Mononuclear cell (primary cell): ENCODE measurements at regions not wholly inside any gene's neighbourhood (a gene's known extent, or its start where the extent isn't known, plus 50 kb on each side); places are given as distances from the start of the nearest gene placed in this dataset.

Experiments used
- H3K27me3 ChIP-seq: 2 replicates; pipeline ENCODE4 v1.6.0; 2011; ENCODE audit warnings: low read length, control low read depth; ENCODE audit not compliant: insufficient read depth
- H3K4me1 ChIP-seq: 2 replicates; pipeline ENCODE4 v1.5.1; 2011; ENCODE audit warnings: mild to moderate bottlenecking, low read length, control low read depth; ENCODE audit not compliant: insufficient read depth
- H3K4me3 ChIP-seq: 2 replicates; pipeline ENCODE4 v1.5.1; 2011; ENCODE audit warnings: mild to moderate bottlenecking, low read length, moderate library complexity
- H3K9me3 ChIP-seq: 2 replicates; pipeline ENCODE4 v1.5.1; 2011; ENCODE audit warnings: low read depth, mild to moderate bottlenecking, control low read depth, low read length

DNA sequence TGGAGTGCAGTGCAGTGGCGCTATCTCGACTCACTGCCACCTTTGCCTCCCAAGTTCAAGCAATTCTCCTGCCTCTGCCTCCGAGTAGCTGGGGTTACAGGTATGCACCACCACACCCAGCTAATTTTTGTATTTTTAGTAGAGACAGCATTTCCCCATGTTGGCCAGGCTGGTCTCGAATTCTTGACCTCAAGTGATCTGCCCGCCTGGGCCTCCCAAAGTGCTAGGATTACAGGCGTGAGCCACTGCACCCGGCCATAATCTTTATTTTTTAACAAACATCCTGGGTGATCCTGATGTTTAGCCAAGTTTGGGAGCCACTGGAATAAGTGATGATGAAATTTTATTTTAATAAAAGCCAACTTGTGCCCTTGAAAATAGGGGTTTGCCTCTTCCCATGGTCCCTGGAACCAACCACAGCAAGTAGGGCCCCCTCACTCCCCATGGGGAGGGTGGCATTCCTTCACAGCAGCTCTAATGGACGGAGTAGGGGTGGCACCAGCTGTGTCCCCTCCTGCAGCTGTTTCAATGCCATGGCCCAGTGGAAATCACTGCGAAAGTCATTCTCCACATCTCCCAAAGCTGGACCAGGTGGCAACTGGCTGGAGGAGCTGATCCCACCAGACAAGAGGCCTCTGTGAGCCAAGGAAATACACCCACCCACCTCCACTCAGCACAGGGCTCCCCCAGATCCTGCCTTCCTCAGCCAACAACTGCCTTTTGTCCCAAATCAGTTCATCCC is 194.8 kb downstream of the ZFP36L2 start:
- Histone ChIP-seq H3K4me1 (peaks cover 21% of the 10 kb centered on the region), H3K4me3 (no peak overlapping the region), H3K9me3 (no peaks in the 10 kb centered on the region), H3K27me3 (no peaks in the 10 kb centered on the region)

DNA sequence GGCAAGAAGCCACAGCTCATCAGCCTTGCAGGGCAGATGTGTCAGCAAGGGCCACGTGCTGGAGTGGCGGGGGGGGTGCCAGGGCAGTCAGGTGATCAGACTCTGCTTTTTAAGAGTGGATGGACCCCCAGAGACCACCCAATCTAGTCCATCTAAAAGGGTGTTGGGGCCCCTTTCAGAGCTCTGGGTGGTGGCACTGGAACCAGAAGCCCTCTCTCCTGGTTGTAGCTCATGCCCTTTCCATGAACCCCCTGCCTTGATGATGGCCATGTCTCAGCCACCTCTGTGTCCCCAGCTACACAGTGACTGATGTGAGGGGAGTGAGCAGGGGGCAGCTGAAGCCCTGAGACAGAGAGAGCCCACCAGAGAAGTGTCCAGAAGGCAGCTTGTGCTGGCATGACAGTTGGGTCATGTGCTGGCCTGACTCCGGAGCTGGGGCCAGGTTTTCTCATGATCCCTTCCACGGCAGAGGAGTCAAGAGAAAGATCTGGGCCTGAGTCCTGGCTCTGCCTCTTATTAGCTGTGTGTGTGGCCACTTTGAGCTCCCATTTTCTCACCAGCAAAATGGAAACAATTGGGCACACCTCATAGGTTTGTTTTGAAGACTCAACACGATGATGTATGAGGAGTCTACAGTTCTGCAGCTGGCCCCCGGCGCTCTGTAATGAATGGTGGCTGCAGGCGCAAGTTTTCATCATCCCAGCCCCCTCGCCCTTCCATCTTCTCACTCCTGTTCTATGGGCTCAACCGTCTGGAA is 195.7 kb downstream of the ZFP36L2 start:
- Histone ChIP-seq H3K4me3 (no peak overlapping the region), H3K4me1 (peaks cover 23% of the 10 kb centered on the region), H3K27me3 (no peaks in the 10 kb centered on the region)

DNA sequence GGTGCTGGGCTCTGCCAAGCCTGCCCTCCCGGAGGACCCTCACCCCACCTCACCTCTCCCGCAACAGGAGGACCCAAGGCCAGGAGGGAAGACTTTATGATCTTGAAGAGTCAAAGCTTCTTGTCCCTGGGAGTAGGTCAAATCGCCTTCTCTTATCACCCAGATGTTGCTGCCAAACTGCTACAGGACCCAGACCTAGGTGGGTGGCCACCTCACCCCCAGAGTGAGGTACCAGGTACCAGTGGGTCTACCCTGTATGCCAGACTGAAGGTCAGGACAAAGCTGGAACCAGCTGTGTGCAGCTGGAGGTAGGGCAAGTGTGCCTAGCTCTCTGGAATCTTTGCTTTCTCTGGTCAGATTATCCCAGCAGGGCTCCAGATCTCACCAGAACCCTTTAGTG is 197.2 kb downstream of the ZFP36L2 start:
- Histone ChIP-seq H3K4me3 (no peak overlapping the region), H3K9me3 (no peaks in the 10 kb centered on the region), H3K4me1 (peaks cover 36% of the 10 kb centered on the region), H3K27me3 (no peaks in the 10 kb centered on the region)

More for the DNA sequence above, 195.7 kb downstream of the ZFP36L2 start:
- H3K9me3 ChIP-seq: no peaks in the 10 kb centered on the region

DNA sequence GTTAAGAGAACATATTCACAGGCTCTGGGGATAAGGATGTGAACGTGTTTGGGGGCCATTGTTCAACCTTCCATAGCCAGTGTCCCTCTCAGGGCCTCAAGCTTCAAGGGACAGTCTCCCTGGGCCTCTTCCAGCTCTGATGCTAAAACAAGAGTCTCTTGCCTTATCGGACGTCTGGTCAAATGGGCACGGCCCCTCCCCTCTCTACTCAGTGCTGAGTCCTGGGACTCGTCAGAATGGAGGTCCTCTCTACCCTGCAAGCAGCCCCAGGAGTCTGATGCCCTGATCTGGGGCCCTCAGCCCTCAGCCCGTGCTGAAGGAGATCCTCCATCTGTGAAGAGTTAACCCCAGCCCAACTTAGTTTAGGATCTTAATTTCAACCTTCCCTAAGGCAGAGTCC is 198.2 kb downstream of the ZFP36L2 start:
- peaks cover 37% of the 10 kb centered on the region for H3K4me1 ChIP-seq
- H3K9me3 ChIP-seq: no peaks in the 10 kb centered on the region

DNA sequence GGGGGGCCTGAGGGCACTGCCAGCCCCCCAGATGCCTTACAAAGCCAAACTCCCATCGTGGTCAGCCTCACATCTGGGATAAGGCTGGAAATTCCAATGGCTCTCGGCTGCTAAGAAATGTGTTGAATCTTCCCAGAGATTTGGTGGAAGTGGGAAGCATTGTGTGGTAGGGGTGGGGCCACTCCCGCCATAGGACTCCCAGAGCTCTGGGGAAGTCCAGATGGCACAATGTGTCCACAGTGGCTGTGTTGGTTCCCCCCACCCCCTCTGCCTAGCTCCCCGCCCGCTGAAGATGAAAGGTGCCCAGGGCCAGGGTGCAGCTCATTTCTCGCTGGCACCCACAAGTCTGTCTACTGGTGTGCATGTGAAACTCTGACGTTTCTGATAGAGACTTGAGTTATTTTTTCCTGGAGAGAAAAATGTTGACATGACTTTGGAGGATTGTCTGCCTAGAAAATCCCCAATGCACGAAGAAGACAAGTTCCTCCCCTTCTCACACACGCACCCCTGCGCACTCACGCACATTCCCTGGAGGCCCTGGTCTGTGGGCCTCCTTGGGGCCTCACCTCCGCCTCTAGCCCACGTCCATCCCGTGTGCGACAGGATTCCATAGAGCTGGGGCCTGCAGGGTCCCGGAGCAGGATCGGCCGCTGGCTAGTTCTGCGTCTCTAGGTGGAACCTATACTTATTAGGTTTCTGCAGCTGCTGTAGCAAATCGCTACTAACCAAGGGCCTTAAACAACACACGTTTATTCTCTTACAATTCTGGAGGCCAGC is 199.1 kb downstream of the ZFP36L2 start:
- H3K9me3 ChIP-seq: no peaks in the 10 kb centered on the region
- H3K4me1 ChIP-seq: peaks cover 29% of the 10 kb centered on the region
- H3K4me3 ChIP-seq: no peak overlapping the region
- H3K27me3 ChIP-seq: no peaks in the 10 kb centered on the region

More for the DNA sequence above, 198.2 kb downstream of the ZFP36L2 start:
- no peaks in the 10 kb centered on the region for H3K27me3 ChIP-seq
- H3K4me3 ChIP-seq: no peak overlapping the region

DNA sequence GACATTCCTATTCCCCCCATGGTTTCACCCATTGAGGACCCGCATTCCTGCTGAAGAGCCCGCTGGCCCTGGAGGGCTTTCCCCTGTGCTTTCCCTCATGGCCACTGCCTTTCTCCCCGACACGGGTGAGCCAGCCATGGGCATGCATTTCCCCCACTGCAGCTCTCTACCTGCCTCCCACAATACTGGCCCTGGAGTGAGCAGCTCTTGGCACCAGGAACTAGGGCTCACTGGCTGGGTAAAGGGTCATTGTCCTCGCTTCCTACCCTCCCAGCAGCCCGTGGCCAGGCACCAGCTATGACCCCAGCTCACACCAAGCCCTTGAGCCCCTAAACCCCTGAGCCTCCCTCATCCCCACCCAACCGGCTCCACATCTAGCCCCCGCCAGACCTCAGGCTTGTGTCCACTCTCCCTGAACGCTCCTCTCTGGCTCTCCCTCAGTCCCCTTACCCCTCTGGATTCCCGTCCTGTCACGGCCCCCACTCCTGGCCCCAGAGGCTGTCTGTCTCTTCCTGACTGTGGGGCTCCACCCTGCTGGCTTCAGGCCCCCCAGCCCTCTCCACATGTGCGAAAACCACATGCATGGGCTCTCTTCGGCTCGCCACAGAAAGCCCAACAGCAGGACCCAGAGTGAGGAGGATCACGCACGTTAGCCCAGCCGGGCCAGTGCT is 199.8 kb downstream of the ZFP36L2 start:
- Histone ChIP-seq H3K9me3 (no peaks in the 10 kb centered on the region), H3K27me3 (no peaks in the 10 kb centered on the region), H3K4me3 (no peak overlapping the region), H3K4me1 (peaks cover 29% of the 10 kb centered on the region)

DNA sequence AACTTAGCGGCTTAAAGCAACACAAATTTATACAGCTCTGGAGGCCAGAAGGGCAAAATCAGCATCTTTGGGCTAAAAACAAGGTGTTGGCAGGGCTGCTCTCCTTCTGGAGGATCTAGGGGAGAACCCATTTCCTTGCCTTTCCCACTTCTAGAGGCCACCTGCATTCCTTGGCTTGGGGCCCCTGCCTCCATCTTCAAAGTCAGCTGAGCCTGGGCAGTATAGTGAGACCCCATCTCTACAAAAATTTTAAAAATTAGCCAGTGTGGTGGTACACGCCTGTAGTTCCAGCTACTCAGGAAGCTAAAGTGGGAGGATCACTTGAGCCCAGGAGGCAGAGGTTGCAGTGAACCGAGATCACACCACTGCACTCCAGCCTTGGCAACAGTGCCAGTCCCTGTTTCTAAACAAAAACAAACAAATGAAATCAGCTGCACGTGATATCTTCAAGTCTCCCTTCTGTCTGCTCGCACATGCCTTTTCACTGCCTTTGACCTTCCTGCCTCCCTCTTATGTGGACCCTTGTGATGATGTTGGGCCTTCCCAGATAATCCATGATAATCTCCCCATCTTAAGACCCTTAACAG is 200.6 kb downstream of the ZFP36L2 start:
- Histone ChIP-seq H3K4me1 (peaks cover 34% of the 10 kb centered on the region), H3K27me3 (no peaks in the 10 kb centered on the region), H3K9me3 (no peaks in the 10 kb centered on the region), H3K4me3 (no peak overlapping the region)

DNA sequence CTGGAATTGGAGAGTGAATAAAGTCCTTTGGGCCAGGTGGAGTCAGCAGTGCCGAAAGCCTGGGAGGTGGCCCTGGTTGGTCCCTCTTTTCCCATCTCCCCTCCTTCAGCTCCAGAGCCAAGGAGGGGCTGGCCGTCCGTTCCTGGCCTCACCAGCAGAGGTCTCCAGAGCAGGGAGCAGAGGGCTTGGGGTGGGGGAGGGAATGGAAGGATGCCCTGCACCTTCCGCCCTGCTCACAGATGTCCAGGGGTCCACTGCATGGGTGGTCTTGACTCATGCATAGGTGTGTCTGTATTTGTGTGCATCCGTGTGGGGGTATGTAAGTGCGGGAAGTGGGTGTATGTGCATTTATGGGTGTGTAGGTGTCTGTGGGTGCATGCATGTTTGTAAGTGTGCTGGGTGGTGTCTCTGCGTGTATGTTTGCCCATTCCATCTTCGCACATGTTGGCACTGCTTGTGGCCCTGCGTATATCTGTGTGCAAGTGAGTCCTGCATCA is 201.8 kb downstream of the ZFP36L2 start:
- H3K27me3 ChIP-seq: no peaks in the 10 kb centered on the region
- H3K4me1 ChIP-seq: peaks cover 45% of the 10 kb centered on the region
- H3K9me3 ChIP-seq: no peaks in the 10 kb centered on the region
- no peak overlapping the region for H3K4me3 ChIP-seq

DNA sequence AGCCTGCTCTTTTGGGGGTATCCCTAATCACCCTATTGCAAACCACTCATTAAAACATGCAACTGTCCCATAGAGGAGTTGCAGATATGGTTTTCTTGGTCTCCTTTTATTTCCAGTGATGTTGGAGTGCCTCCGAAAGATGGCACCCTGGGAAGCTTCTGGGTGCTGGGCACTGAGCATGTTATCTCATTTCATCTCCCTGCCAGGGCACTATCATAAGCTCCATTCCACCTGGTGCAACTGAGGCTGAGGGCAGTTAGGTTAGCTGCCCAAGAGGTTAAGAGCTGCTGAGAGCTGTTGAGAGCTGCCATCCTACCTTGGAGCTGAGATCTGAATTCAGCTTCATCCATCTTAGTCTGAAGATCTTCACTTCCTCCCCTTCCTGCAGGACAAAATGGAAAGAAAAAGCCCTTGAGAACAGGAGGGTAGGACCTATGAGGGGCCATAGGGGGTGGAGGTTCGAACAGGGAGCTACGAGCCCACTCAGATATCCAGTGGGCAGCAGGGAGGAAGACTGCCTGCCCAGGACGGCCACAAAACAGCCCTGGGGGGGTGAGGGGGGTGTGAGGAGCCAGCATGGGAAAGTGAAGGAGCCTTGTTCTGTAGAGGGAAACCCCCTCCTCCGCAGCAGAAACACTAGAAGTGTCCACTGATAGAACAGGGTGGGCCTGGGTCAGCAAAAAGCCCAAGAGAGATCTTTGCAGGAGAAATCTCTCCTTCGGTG is 202.5 kb downstream of the ZFP36L2 start:
- H3K4me1 ChIP-seq: peaks cover 51% of the 10 kb centered on the region
- H3K9me3 ChIP-seq: no peaks in the 10 kb centered on the region
- no peak overlapping the region for H3K4me3 ChIP-seq
- no peaks in the 10 kb centered on the region for H3K27me3 ChIP-seq

DNA sequence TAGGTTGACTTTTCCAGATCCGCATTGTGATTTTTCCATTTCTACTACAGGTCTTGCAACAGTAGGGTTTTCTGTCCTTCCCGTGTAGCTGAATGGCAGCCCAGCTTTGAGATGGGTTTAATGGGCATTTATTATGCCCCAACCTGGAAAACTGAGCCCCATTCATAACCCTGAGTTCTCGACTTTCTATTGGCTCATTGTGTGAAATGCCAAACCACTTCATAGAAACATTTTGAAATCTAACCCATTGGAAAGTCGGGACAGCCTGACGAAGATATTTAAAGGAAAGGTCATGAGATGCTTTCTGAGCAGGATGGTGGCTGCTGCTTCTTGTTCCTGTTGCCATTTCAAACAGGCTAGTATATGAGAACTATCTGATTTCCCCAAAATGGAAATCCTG is 203.5 kb downstream of the ZFP36L2 start:
- peaks cover 62% of the 10 kb centered on the region for H3K4me1 ChIP-seq
- no peaks in the 10 kb centered on the region for H3K9me3 ChIP-seq
- H3K4me3 ChIP-seq: no peak overlapping the region
- H3K27me3 ChIP-seq: no peaks in the 10 kb centered on the region

DNA sequence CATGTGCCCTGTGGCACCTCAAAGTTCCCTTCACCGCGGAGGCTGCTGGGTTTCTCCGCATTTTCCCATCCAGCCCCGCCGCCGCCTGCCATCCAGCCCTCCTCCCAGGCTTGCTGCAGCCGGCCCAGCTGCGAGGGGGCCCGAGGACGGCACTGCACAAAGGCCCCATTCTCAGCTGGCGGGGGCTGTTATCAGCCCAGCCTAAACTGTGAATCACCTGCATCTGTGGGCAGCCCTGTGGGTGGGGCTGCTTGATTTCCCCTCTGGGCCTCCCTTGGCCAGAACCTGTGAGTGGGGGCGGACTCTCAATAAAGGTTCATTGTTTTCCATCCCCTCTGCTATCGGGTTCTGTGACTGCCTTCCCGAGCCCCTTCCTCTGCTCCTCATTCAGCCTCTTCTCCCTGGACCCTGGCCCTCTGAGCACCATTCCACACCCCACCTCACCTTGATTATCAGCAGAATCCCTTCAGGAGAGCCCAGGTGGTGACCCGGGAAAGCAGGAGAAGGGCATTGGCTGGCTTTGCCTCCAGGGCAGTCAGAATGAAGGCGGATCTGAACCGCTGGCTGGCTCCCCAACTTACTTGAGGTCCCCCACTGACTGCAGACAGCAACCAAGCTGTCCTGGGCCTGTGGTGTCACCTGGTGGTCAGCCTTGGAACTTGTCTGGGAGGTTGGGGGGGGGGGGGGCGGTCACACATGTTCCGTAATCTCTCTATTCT is 204.5 kb downstream of the ZFP36L2 start:
- no peak overlapping the region for H3K4me3 ChIP-seq
- peaks cover 62% of the 10 kb centered on the region for H3K4me1 ChIP-seq
- no peaks in the 10 kb centered on the region for H3K9me3 ChIP-seq
- H3K27me3 ChIP-seq: no peaks in the 10 kb centered on the region

DNA sequence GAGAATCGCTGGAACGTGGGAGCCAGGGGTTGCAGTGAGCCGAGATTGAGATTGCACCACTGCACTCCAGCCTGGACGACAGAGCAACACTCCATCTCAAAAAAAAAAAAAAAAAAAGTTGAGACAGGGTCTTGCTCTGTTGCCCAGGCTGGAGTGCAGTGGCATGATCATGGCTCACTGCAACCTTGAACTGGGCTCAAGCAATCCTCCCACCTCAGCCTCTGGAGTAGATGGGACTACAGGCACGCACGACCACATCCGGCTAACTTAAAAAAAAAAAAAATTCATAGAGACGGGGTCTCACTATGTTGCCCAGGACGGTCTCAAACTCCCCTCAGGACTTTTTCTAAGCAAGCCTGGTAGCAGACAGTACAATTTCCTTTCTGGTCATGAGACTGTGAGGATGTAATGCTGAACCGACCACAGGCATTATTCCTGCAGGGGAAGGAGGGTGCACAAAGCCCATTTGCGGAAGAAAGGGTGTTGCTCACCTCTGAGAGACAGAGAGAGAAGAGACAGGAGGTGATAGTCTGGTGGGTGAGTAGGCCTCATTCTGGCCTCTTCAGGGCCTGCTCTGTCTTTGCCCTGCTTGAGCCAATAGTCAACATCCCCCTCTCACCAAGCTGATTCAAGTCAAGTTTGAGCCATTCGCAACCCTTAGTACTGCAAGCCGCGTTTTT is 205.3 kb downstream of the ZFP36L2 start:
- H3K4me3 ChIP-seq: no peak overlapping the region
- H3K27me3 ChIP-seq: no peaks in the 10 kb centered on the region
- peaks cover 68% of the 10 kb centered on the region for H3K4me1 ChIP-seq
- H3K9me3 ChIP-seq: no peaks in the 10 kb centered on the region

DNA sequence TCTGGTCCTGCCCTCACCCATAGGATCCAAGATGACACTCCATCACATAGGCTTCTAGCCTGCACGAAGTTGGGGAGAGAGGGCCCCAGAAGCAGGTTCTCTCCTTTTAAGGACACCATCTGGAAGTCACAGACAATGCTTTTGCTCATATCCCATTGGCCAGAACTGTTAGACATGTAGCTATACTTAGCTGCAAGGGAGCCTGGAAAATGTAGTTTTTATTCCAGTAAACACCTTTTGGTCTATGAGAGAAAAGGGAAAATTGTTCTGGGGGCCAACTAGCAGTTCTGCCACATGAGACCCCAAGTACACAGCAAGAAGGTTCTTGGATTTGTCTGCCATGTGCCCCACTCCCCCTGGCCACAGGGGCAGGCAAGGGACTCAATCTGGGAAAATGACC is 206.1 kb downstream of the ZFP36L2 start:
- peaks cover 70% of the 10 kb centered on the region for H3K4me1 ChIP-seq
- H3K9me3 ChIP-seq: no peaks in the 10 kb centered on the region
- H3K27me3 ChIP-seq: no peaks in the 10 kb centered on the region
- no peak overlapping the region for H3K4me3 ChIP-seq
